ENCODE measurements at regions not wholly inside any gene's neighbourhood (a gene's known extent, or its start where the extent isn't known, plus 50 kb on each side); places are given as distances from the start of the nearest gene placed in this dataset.

- Histone ChIP-seq H3K27me3 (ENCODE audit: control insufficient read depth in 2 of 2, insufficient read depth in 2 of 2, low read length in 2 of 2) (no peaks in the 10 kb centered on the region), H3K4me1 (ENCODE audit: control insufficient read depth in 2 of 2, insufficient read depth in 2 of 2, low read length in 2 of 2) (no peaks in the 10 kb centered on the region), H3K9ac (ENCODE audit: low read depth in 1 of 2, low read length in 2 of 2) (no peak overlapping the region), H3K4me3 (ENCODE audit: low read length in 2 of 2) (no peak overlapping the region), H3K36me3 (ENCODE audit: control insufficient read depth in 2 of 2, insufficient read depth in 2 of 2, low read length in 2 of 2) (no peaks in the 10 kb centered on the region), H3K9me3 (ENCODE audit: control insufficient read depth in 2 of 2, low read length in 2 of 2) (no peaks in the 10 kb centered on the region), H3K27ac (ENCODE audit: low read depth in 2 of 2, low read length in 2 of 2) (no peak overlapping the region)
These were observed 144.5 kb upstream of the GRM7 start for GRCh38 chr3:6716420-6716819.

DNA sequence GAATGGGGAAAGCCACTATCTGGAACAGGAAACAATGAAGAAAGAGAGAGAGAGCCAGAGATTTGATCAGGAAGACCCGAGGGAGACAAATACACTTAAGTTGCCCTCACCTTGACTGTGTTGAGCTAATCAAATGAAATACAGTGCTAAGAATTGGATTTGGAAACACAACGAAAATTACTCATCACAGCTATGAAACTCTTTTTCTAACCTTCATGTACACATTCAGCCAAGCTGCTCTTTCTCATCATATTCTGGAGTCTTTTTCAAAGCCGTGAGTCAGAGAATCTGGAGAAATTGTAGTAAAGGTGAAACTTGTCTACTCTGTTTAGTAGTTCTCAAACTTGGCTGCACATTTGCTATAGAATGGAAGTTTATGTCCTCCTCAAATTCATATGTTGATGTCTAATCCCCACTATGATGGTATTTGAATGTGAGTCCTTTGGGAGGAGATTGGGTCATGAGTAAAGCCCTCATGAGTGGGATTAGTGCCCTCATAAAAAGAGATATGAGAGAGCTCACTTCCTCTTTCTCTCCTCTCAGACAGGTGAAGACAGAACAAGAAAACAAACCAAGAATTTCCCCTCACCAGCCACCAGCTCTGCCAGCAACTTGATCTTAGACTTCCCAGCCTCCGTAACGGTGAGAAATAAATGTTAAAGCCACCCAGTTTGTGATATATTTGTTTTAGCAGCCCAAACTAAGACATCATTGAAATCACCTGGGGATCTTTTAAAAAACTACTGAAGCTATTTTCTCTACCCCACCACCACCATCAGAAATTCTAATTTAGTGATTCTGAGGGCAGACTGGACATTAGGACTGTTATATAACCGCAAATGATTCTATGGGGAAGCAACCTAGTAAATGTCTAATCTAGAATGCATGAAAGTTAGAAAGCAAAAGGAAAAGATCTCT lies 143.6 kb upstream of the GRM7 start:
- Histone ChIP-seq H3K27me3 (ENCODE audit: control insufficient read depth in 2 of 2, insufficient read depth in 2 of 2, low read length in 2 of 2) (no peaks in the 10 kb centered on the region), H3K4me1 (ENCODE audit: control insufficient read depth in 2 of 2, insufficient read depth in 2 of 2, low read length in 2 of 2) (no peaks in the 10 kb centered on the region), H3K4me3 (ENCODE audit: low read length in 2 of 2) (no peak overlapping the region), H3K9ac (ENCODE audit: low read depth in 1 of 2, low read length in 2 of 2) (no peak overlapping the region), H3K27ac (ENCODE audit: low read depth in 2 of 2, low read length in 2 of 2) (no peak overlapping the region), H3K36me3 (ENCODE audit: control insufficient read depth in 2 of 2, insufficient read depth in 2 of 2, low read length in 2 of 2) (no peaks in the 10 kb centered on the region), H3K9me3 (ENCODE audit: control insufficient read depth in 2 of 2, low read length in 2 of 2) (no peaks in the 10 kb centered on the region)

GRCh38 chr3:6719999-6720398 lies 140.9 kb upstream of the GRM7 start:
- no peak overlapping the region for H3K4me3 ChIP-seq (ENCODE audit: low read length in 2 of 2)
- no peaks in the 10 kb centered on the region for H3K9me3 ChIP-seq (ENCODE audit: control insufficient read depth in 2 of 2, low read length in 2 of 2)
- no peaks in the 10 kb centered on the region for H3K36me3 ChIP-seq (ENCODE audit: control insufficient read depth in 2 of 2, insufficient read depth in 2 of 2, low read length in 2 of 2)
- H3K27me3 ChIP-seq (ENCODE audit: control insufficient read depth in 2 of 2, insufficient read depth in 2 of 2, low read length in 2 of 2): no peaks in the 10 kb centered on the region
- H3K27ac ChIP-seq (ENCODE audit: low read depth in 2 of 2, low read length in 2 of 2): no peak overlapping the region
- H3K9ac ChIP-seq (ENCODE audit: low read depth in 1 of 2, low read length in 2 of 2): no peak overlapping the region
- H3K4me1 ChIP-seq (ENCODE audit: control insufficient read depth in 2 of 2, insufficient read depth in 2 of 2, low read length in 2 of 2): no peaks in the 10 kb centered on the region

DNA sequence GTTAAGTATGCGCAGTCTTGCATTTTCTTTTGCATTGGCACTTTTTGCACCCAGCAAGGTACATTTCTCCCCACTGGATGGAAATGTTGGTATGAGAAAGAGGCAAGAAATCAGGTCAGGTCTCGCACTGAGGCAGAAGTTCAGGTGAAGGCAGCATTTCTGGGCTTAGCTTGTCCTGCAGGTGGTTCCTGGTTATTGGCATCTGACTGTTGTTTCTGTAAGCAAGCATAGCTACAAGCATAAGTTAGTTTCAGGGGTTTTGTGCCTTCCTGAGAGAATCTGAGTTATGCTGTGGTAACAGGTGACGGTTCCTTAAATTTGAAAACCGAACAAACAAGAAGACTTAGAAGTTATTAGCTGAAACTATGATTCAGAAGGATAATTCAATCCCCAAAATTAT lies 139.4 kb upstream of the GRM7 start:
- Histone ChIP-seq H3K27me3 (ENCODE audit: control insufficient read depth in 2 of 2, insufficient read depth in 2 of 2, low read length in 2 of 2) (no peaks in the 10 kb centered on the region), H3K9me3 (ENCODE audit: control insufficient read depth in 2 of 2, low read length in 2 of 2) (no peaks in the 10 kb centered on the region), H3K27ac (ENCODE audit: low read depth in 2 of 2, low read length in 2 of 2) (no peak overlapping the region), H3K9ac (ENCODE audit: low read depth in 1 of 2, low read length in 2 of 2) (no peak overlapping the region), H3K4me3 (ENCODE audit: low read length in 2 of 2) (no peak overlapping the region), H3K4me1 (ENCODE audit: control insufficient read depth in 2 of 2, insufficient read depth in 2 of 2, low read length in 2 of 2) (no peaks in the 10 kb centered on the region), H3K36me3 (ENCODE audit: control insufficient read depth in 2 of 2, insufficient read depth in 2 of 2, low read length in 2 of 2) (no peaks in the 10 kb centered on the region)

- Histone ChIP-seq H3K27me3 (ENCODE audit: control insufficient read depth in 2 of 2, insufficient read depth in 2 of 2, low read length in 2 of 2) (no peaks in the 10 kb centered on the region), H3K9ac (ENCODE audit: low read depth in 1 of 2, low read length in 2 of 2) (no peak overlapping the region), H3K4me1 (ENCODE audit: control insufficient read depth in 2 of 2, insufficient read depth in 2 of 2, low read length in 2 of 2) (peaks cover 0 to 3% of the 10 kb centered on the region in 2 donors), H3K9me3 (ENCODE audit: control insufficient read depth in 2 of 2, low read length in 2 of 2) (no peaks in the 10 kb centered on the region), H3K4me3 (ENCODE audit: low read length in 2 of 2) (no peak overlapping the region), H3K36me3 (ENCODE audit: control insufficient read depth in 2 of 2, insufficient read depth in 2 of 2, low read length in 2 of 2) (no peaks in the 10 kb centered on the region), H3K27ac (ENCODE audit: low read depth in 2 of 2, low read length in 2 of 2) (no peak overlapping the region)
These were observed 137.7 kb upstream of the GRM7 start for GRCh38 chr3:6723205-6723604.

DNA sequence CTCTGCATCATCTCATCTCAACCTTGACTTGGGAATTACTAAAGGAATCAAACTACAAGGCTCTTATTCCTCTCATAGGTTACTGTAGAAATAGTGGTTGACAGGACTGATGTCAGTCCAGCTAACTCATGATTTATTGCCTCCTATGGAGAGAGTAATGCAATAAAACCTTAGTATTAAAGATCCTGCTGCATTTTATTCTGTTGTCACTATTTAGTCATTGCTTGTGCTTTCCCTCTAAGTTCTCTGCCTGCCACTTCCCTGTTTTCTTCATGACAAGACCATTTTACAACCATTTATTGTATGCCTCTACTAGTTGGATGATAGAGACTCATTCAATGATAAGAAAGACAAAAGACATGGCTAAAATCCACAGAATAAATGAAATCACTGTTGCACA lies 134.1 kb upstream of the GRM7 start:
- Histone ChIP-seq H3K27ac (ENCODE audit: low read depth in 2 of 2, low read length in 2 of 2) (no peak overlapping the region), H3K4me3 (ENCODE audit: low read length in 2 of 2) (no peak overlapping the region), H3K4me1 (ENCODE audit: control insufficient read depth in 2 of 2, insufficient read depth in 2 of 2, low read length in 2 of 2) (peaks cover 0 to 3% of the 10 kb centered on the region in 2 donors), H3K9me3 (ENCODE audit: control insufficient read depth in 2 of 2, low read length in 2 of 2) (no peaks in the 10 kb centered on the region), H3K27me3 (ENCODE audit: control insufficient read depth in 2 of 2, insufficient read depth in 2 of 2, low read length in 2 of 2) (no peaks in the 10 kb centered on the region), H3K9ac (ENCODE audit: low read depth in 1 of 2, low read length in 2 of 2) (no peak overlapping the region), H3K36me3 (ENCODE audit: control insufficient read depth in 2 of 2, insufficient read depth in 2 of 2, low read length in 2 of 2) (no peaks in the 10 kb centered on the region)

GRCh38 chr3:6732807-6733206 lies 128.1 kb upstream of the GRM7 start:
- Histone ChIP-seq H3K27me3 (ENCODE audit: control insufficient read depth in 2 of 2, insufficient read depth in 2 of 2, low read length in 2 of 2) (no peaks in the 10 kb centered on the region), H3K36me3 (ENCODE audit: control insufficient read depth in 2 of 2, insufficient read depth in 2 of 2, low read length in 2 of 2) (no peaks in the 10 kb centered on the region), H3K27ac (ENCODE audit: low read depth in 2 of 2, low read length in 2 of 2) (no peak overlapping the region), H3K4me1 (ENCODE audit: control insufficient read depth in 2 of 2, insufficient read depth in 2 of 2, low read length in 2 of 2) (no peaks in the 10 kb centered on the region), H3K4me3 (ENCODE audit: low read length in 2 of 2) (no peak overlapping the region), H3K9ac (ENCODE audit: low read depth in 1 of 2, low read length in 2 of 2) (no peak overlapping the region), H3K9me3 (ENCODE audit: control insufficient read depth in 2 of 2, low read length in 2 of 2) (no peaks in the 10 kb centered on the region)

DNA sequence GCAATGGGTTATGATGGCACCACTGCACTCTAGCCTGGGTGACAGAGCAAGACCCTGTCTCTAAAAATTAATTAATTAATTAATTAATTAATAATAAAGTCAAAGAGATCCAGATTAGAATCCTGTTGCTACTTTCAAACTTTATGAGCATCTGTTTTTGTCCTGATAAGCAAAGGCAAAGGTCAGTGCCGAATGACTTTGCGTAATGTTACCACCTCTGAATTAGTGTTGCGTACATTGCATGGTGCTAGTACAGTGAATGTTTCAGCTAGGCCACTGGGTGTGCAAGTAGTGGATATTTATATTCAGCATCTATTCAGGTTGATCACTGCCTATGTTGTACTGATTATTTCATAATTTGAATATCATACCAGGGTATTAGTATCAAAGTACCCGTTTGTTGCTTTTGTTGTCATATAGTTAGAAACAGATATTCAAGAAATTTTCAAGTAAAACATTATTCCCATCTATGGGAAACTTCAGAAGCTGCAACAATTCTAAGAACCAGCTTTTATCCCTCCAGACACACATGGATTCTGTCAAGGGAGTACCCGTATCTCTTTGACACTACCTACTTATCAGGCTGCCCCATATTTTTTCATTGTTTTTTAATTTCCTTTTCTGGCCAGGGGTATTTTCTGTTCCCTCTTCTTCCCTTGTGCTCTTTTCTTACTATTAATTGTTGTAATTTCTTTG lies 127.1 kb upstream of the GRM7 start:
- H3K27ac ChIP-seq (ENCODE audit: low read depth in 2 of 2, low read length in 2 of 2): no peak overlapping the region
- H3K4me3 ChIP-seq (ENCODE audit: low read length in 2 of 2): no peak overlapping the region
- no peak overlapping the region for H3K9ac ChIP-seq (ENCODE audit: low read depth in 1 of 2, low read length in 2 of 2)
- no peaks in the 10 kb centered on the region for H3K4me1 ChIP-seq (ENCODE audit: control insufficient read depth in 2 of 2, insufficient read depth in 2 of 2, low read length in 2 of 2)
- no peaks in the 10 kb centered on the region for H3K36me3 ChIP-seq (ENCODE audit: control insufficient read depth in 2 of 2, insufficient read depth in 2 of 2, low read length in 2 of 2)
- no peaks in the 10 kb centered on the region for H3K9me3 ChIP-seq (ENCODE audit: control insufficient read depth in 2 of 2, low read length in 2 of 2)
- H3K27me3 ChIP-seq (ENCODE audit: control insufficient read depth in 2 of 2, insufficient read depth in 2 of 2, low read length in 2 of 2): no peaks in the 10 kb centered on the region

GRCh38 chr3:6734395-6734746 lies 126.5 kb upstream of the GRM7 start:
- H3K4me1 ChIP-seq (ENCODE audit: control insufficient read depth in 2 of 2, insufficient read depth in 2 of 2, low read length in 2 of 2): peaks cover 3 to 4% of the 10 kb centered on the region in 2 donors
- H3K9me3 ChIP-seq (ENCODE audit: control insufficient read depth in 2 of 2, low read length in 2 of 2): no peaks in the 10 kb centered on the region
- no peaks in the 10 kb centered on the region for H3K36me3 ChIP-seq (ENCODE audit: control insufficient read depth in 2 of 2, insufficient read depth in 2 of 2, low read length in 2 of 2)
- H3K9ac ChIP-seq (ENCODE audit: low read depth in 1 of 2, low read length in 2 of 2): no peak overlapping the region
- H3K4me3 ChIP-seq (ENCODE audit: low read length in 2 of 2): no peak overlapping the region
- no peak overlapping the region for H3K27ac ChIP-seq (ENCODE audit: low read depth in 2 of 2, low read length in 2 of 2)
- no peaks in the 10 kb centered on the region for H3K27me3 ChIP-seq (ENCODE audit: control insufficient read depth in 2 of 2, insufficient read depth in 2 of 2, low read length in 2 of 2)

GRCh38 chr3:6736836-6737629 lies 123.9 kb upstream of the GRM7 start:
- H3K36me3 ChIP-seq (ENCODE audit: control insufficient read depth in 2 of 2, insufficient read depth in 2 of 2, low read length in 2 of 2): no peaks in the 10 kb centered on the region
- no peaks in the 10 kb centered on the region for H3K9me3 ChIP-seq (ENCODE audit: control insufficient read depth in 2 of 2, low read length in 2 of 2)
- no peak overlapping the region for H3K9ac ChIP-seq (ENCODE audit: low read depth in 1 of 2, low read length in 2 of 2)
- H3K4me3 ChIP-seq (ENCODE audit: low read length in 2 of 2): no peak overlapping the region
- H3K27me3 ChIP-seq (ENCODE audit: control insufficient read depth in 2 of 2, insufficient read depth in 2 of 2, low read length in 2 of 2): no peaks in the 10 kb centered on the region
- H3K4me1 ChIP-seq (ENCODE audit: control insufficient read depth in 2 of 2, insufficient read depth in 2 of 2, low read length in 2 of 2): peaks cover 3 to 6% of the 10 kb centered on the region in 2 donors
- no peak overlapping the region for H3K27ac ChIP-seq (ENCODE audit: low read depth in 2 of 2, low read length in 2 of 2)

All from mucosa of rectum (tissue), 2 donors.